A673 (cell line): ENCODE measurements at regions not wholly inside any gene's neighbourhood (a gene's known extent, or its start where the extent isn't known, plus 50 kb on each side); places are given as distances from the start of the nearest gene placed in this dataset.
"Not testable (repeated sequence)": the region's sequence is repeated elsewhere in the genome, so short reads cannot be mapped to it uniquely, and the experiment has no call there.

Source experiments
- BruUV-seq: library from RNA; stranded (reverse); fragments of 400-500 nt; replicated peaks from 2 replicates; lab custom pipeline; 2021; lab: Mats Ljungman, UMichigan
- CTCF ChIA-PET: fragments of 300-600 bp; sonication (Branson Sonifier 250); formaldehyde crosslinking; loops from one replicate; lab custom pipeline; 2022; ENCODE audit warnings: antibody characterized with exemption; lab: Charles Lee
- POLR2A ChIA-PET: fragments of 300-600 bp; sonication (Branson Sonifier 250); formaldehyde crosslinking; loops from one replicate; lab custom pipeline; 2022; ENCODE audit warnings: antibody characterized with exemption; ENCODE audit not compliant: low non-redundant PET; lab: Charles Lee
- DNase-seq: peaks from one replicate; pipeline ENCODE4 v3.0.0-alpha.2; 2015; ENCODE audit warnings: low spot score
- H3K27ac ChIP-seq: fragments of 200-600 bp; sonication (generic); 2 replicates; pipeline ENCODE4 v1.5.1; 2016; ENCODE audit warnings: mixed run types, low read depth, mild to moderate bottlenecking, mixed read lengths, antibody characterized with exemption, low read length; ENCODE audit not compliant: poor library complexity, severe bottlenecking
- H3K27me3 ChIP-seq: fragments of 200-600 bp; sonication (generic); replicated peaks from 2 replicates; pipeline ENCODE4 v1.6.1; 2017; ENCODE audit warnings: mixed run types, low read depth, mild to moderate bottlenecking, mixed read lengths, antibody characterized with exemption, low read length; ENCODE audit not compliant: insufficient read depth, poor library complexity
- H3K36me3 ChIP-seq: fragments of 200-600 bp; sonication (generic); 2 replicates; pipeline ENCODE4 v1.6.1; 2016; ENCODE audit warnings: mixed run types, mild to moderate bottlenecking, mixed read lengths, antibody characterized with exemption, low read length; ENCODE audit not compliant: insufficient read depth, poor library complexity, severe bottlenecking
- H3K4me1 ChIP-seq: fragments of 200-600 bp; sonication (generic); 2 replicates; pipeline ENCODE4 v1.6.1; 2017; ENCODE audit warnings: mixed run types, mild to moderate bottlenecking, mixed read lengths, antibody characterized with exemption, low read length; ENCODE audit not compliant: insufficient read depth, poor library complexity, severe bottlenecking
- H3K4me3 ChIP-seq: fragments of 200-600 bp; sonication (generic); 2 replicates; pipeline ENCODE4 v1.5.1; 2016; ENCODE audit warnings: low read depth, mixed run types, mild to moderate bottlenecking, mixed read lengths, low read length; ENCODE audit not compliant: poor library complexity, severe bottlenecking
- H3K9me3 ChIP-seq: fragments of 200-600 bp; sonication (generic); 2 replicates; pipeline ENCODE4 v1.6.1; 2016; ENCODE audit warnings: mixed run types, low read depth, mild to moderate bottlenecking, mixed read lengths, antibody characterized with exemption, low read length; ENCODE audit not compliant: poor library complexity, severe bottlenecking
- CTCF ChIP-seq: fragments of 300-800, 200-600 bp; sonication (generic); conservative IDR thresholded peaks from 2 replicates; pipeline ENCODE4 v1.5.1; 2017; ENCODE audit warnings: low read depth, mild to moderate bottlenecking, antibody characterized with exemption, low read length, moderate library complexity, mixed read lengths
- EZH2 ChIP-seq: fragments of 200-600 bp; sonication (generic); IDR thresholded peaks from 2 replicates; pipeline ENCODE4 v1.6.1; 2017; ENCODE audit warnings: borderline replicate concordance, low read depth, mild to moderate bottlenecking, mixed read lengths, antibody characterized with exemption, low read length; ENCODE audit not compliant: poor library complexity, severe bottlenecking
- intact Hi-C: fragments of 100-400 bp; cut with micrococcal nuclease; formaldehyde crosslinking; loops from one replicate; pipeline ENCODE4 v1.10.0; 2022; ENCODE audit not compliant: unreplicated experiment

GRCh38 chr5:130502702-130503101 is 598.4 kb downstream of the CHSY3 start:
- H3K27ac ChIP-seq: no peak overlapping the region
- no peaks in the 10 kb centered on the region for H3K27me3 ChIP-seq
- no TSS peak for BruUV-seq
- DNase-seq: no peak
- TF ChIP-seq CTCF (no peak), EZH2 (no peak)
- no peaks in the 10 kb centered on the region for H3K36me3 ChIP-seq
- POLR2A ChIA-PET: no interaction called here
- no peaks in the 10 kb centered on the region for H3K4me1 ChIP-seq
- intact Hi-C loops: no loop called here
- H3K9me3 ChIP-seq: peaks cover 4% of the 10 kb centered on the region
- no peak overlapping the region for H3K4me3 ChIP-seq
- CTCF ChIA-PET: no interaction called here

- no peak for TF ChIP-seq CTCF
- Histone ChIP-seq H3K27me3 (no peaks in the 10 kb centered on the region), H3K9me3 (peaks cover 4% of the 10 kb centered on the region), H3K36me3 (no peaks in the 10 kb centered on the region), H3K4me1 (no peaks in the 10 kb centered on the region), H3K4me3 (no peak overlapping the region), H3K27ac (no peak overlapping the region)
- ChIA-PET CTCF (no interaction called here), POLR2A (no interaction called here)
- no TSS peak for BruUV-seq
- DNase-seq: no peak
- intact Hi-C loops: no loop called here
Measured at GRCh38 chr5:130501151-130501865, 597.0 kb downstream of the CHSY3 start.

- H3K9me3 ChIP-seq, BruUV-seq, H3K36me3 ChIP-seq, POLR2A ChIA-PET, CTCF ChIA-PET, H3K27ac ChIP-seq, DNase-seq, intact Hi-C loops, H3K4me3 ChIP-seq, H3K4me1 ChIP-seq, H3K27me3 ChIP-seq: not testable (repeated sequence)
Measured at GRCh38 chr5:130500495-130500894, 596.2 kb downstream of the CHSY3 start.

- TF ChIP-seq CTCF: no peak
- no peak for TF ChIP-seq EZH2
- no peak for DNase-seq
- Histone ChIP-seq H3K36me3 (no peaks in the 10 kb centered on the region), H3K4me1 (no peaks in the 10 kb centered on the region), H3K27me3 (no peaks in the 10 kb centered on the region), H3K4me3 (no peak overlapping the region), H3K27ac (no peak overlapping the region), H3K9me3 (no peaks in the 10 kb centered on the region)
- ChIA-PET CTCF (no interaction called here), POLR2A (no interaction called here)
- intact Hi-C loops: no loop called here
- no TSS peak for BruUV-seq
Measured at GRCh38 chr5:130496215-130496614, 592.0 kb downstream of the CHSY3 start.
